OCI-LY7 (cell line): ENCODE measurements at regions not wholly inside any gene's neighbourhood (a gene's known extent, or its start where the extent isn't known, plus 50 kb on each side); places are given as distances from the start of the nearest gene placed in this dataset.

ENCODE experiments used
- BruUV-seq: library from RNA; stranded (reverse); fragments of 400-500 nt; replicated peaks from 2 replicates; lab custom pipeline; 2021; lab: Mats Ljungman, UMichigan
- CTCF ChIA-PET: fragments of 300-600 bp; sonication (Branson Sonifier 250); formaldehyde crosslinking; loops from one replicate; lab custom pipeline; 2022; ENCODE audit warnings: antibody characterized with exemption; ENCODE audit not compliant: unreplicated experiment; lab: Charles Lee
- POLR2A ChIA-PET: fragments of 300-600 bp; sonication (Branson Sonifier 250); formaldehyde crosslinking; loops from one replicate; lab custom pipeline; 2022; ENCODE audit warnings: antibody characterized with exemption; lab: Charles Lee
- DNase-seq: peaks from one replicate; pipeline ENCODE4 v3.0.0-alpha.2; 2015; ENCODE audit warnings: low spot score
- H2AFZ ChIP-seq: fragments of 200-600 bp; sonication (generic), shearing (Covaris generic); 2 replicates; pipeline ENCODE4 v1.6.1; 2014; ENCODE audit warnings: mild to moderate bottlenecking, antibody characterized with exemption, low read length, moderate library complexity
- H3K27ac ChIP-seq: fragments of 200-600 bp; sonication (generic); 2 replicates; pipeline ENCODE4 v1.5.1; 2014; ENCODE audit warnings: mixed run types, low read depth, mild to moderate bottlenecking, moderate library complexity, low read length, inconsistent platforms; ENCODE audit not compliant: poor library complexity, severe bottlenecking
- H3K36me3 ChIP-seq: fragments of 200-600 bp; sonication (generic); 2 replicates; pipeline ENCODE4 v1.6.1; 2014; ENCODE audit warnings: mild to moderate bottlenecking, antibody characterized with exemption, low read length, moderate library complexity, mixed read lengths; ENCODE audit not compliant: insufficient read depth
- H3K4me1 ChIP-seq: fragments of 200-600 bp; sonication (generic); 2 replicates; pipeline ENCODE4 v1.5.1; 2014; ENCODE audit warnings: mild to moderate bottlenecking, low read length; ENCODE audit not compliant: insufficient read depth, poor library complexity, severe bottlenecking
- H3K4me2 ChIP-seq: fragments of 200-600 bp; sonication (generic); 2 replicates; pipeline ENCODE4 v1.6.1; 2014; ENCODE audit warnings: mild to moderate bottlenecking, low read length
- H3K4me3 ChIP-seq: fragments of 200-600 bp; sonication (generic); 2 replicates; pipeline ENCODE4 v1.5.1; 2014; ENCODE audit warnings: mild to moderate bottlenecking, low read depth, low read length; ENCODE audit not compliant: poor library complexity, severe bottlenecking
- H3K79me2 ChIP-seq: fragments of 200-600 bp; sonication (generic); 2 replicates; pipeline ENCODE4 v1.6.1; 2016; ENCODE audit warnings: low read depth, mild to moderate bottlenecking, low read length, moderate library complexity, mixed read lengths; ENCODE audit not compliant: insufficient read depth
- H3K9me2 ChIP-seq: fragments of 200-600 bp; sonication (generic); 2 replicates; pipeline ENCODE4 v1.6.1; 2016; ENCODE audit warnings: mild to moderate bottlenecking, low read length, mixed read lengths; ENCODE audit not compliant: insufficient read depth
- H3K9me3 ChIP-seq: fragments of 200-600 bp; sonication (generic); 2 replicates; pipeline ENCODE4 v1.6.1; 2014; ENCODE audit warnings: mild to moderate bottlenecking, mixed run types, low read length, mixed read lengths
- H4K20me1 ChIP-seq: fragments of 200-600 bp; sonication (generic); 2 replicates; pipeline ENCODE4 v1.6.1; 2014; ENCODE audit warnings: mild to moderate bottlenecking, antibody characterized with exemption, low read length, moderate library complexity, mixed read lengths; ENCODE audit not compliant: insufficient read depth
- EZH2phosphoT487 ChIP-seq: fragments of 200-600 bp; sonication (generic); IDR thresholded peaks from 2 replicates; pipeline ENCODE4 v1.6.1; 2018; ENCODE audit warnings: low read depth, borderline replicate concordance, mild to moderate bottlenecking, mixed run types, antibody characterized with exemption, low read length, moderate library complexity, mixed read lengths
- intact Hi-C: fragments of 100-400 bp; cut with micrococcal nuclease; formaldehyde crosslinking; loops from one replicate; pipeline ENCODE4 v1.10.0; 2022; ENCODE audit not compliant: unreplicated experiment
- TF ChIP-seq, protein P1 (sequence below): fragments of 200-600 bp; sonication (generic); conservative IDR thresholded peaks from 2 replicates; pipeline ENCODE4 v1.5.1; 2014; ENCODE audit warnings: mild to moderate bottlenecking, antibody characterized with exemption, low read length, moderate library complexity, mixed read lengths

DNA sequence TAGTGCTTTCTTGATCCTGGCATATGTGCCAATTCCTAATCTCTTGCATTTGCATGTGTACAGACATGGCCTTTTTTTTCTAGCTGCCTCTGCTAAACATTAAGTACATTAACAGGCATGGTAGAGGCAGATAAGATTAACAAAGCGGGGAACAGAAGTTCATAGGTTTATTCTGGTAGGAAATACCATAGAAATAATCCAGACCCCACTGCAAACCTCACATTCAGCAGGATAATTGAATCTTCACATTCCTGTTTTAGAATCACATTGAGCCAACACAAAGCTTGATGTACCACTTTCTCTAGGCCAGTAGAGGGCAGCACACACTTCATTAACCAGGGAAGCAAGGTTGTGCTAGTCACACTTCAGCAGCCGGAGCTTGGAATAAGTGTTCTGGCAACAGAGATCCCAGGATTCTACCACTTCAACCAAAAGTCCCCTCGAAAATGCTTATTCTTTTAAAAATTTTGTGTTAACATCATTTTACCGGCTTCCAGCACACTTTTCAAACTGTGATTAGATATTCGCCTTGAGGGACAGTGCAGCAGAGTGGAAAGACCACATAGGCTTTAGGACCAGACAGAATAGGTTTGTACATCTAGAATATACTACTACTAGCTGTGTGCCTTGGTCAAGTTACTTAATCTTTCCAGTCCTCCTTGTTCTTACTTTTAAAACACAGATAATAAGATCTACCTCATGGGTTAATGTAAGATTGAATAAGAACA lies 420.2 kb upstream of the CHST9 start:
- peak; percentile 57 for DNase-seq
- Histone ChIP-seq H4K20me1 (no peaks in the 10 kb centered on the region), H3K4me1 (no peaks in the 10 kb centered on the region), H3K36me3 (no peaks in the 10 kb centered on the region), H3K9me3 (no peaks in the 10 kb centered on the region), H3K9me2 (no peaks in the 10 kb centered on the region), H3K79me2 (no peaks in the 10 kb centered on the region), H3K4me3 (no peak overlapping the region), H3K4me2 (no peak overlapping the region), H2AFZ (no peak overlapping the region), H3K27ac (no peak overlapping the region)
- ChIA-PET POLR2A (interaction anchor here (1.1 kb wide), 1 partner anchor 10 kb away, joined by 3 read pairs; no protein-coding TSS in a partner anchor), CTCF (no interaction called here)
- intact Hi-C loops: loop anchor here (10.0 kb wide), 3 partner anchors 150 to 800 kb away; no protein-coding TSS in a partner anchor
- TF ChIP-seq, protein P1, sequence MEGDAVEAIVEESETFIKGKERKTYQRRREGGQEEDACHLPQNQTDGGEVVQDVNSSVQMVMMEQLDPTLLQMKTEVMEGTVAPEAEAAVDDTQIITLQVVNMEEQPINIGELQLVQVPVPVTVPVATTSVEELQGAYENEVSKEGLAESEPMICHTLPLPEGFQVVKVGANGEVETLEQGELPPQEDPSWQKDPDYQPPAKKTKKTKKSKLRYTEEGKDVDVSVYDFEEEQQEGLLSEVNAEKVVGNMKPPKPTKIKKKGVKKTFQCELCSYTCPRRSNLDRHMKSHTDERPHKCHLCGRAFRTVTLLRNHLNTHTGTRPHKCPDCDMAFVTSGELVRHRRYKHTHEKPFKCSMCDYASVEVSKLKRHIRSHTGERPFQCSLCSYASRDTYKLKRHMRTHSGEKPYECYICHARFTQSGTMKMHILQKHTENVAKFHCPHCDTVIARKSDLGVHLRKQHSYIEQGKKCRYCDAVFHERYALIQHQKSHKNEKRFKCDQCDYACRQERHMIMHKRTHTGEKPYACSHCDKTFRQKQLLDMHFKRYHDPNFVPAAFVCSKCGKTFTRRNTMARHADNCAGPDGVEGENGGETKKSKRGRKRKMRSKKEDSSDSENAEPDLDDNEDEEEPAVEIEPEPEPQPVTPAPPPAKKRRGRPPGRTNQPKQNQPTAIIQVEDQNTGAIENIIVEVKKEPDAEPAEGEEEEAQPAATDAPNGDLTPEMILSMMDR: peak; percentile 89
- TF ChIP-seq EZH2phosphoT487: no peak
- BruUV-seq: no TSS peak

DNA sequence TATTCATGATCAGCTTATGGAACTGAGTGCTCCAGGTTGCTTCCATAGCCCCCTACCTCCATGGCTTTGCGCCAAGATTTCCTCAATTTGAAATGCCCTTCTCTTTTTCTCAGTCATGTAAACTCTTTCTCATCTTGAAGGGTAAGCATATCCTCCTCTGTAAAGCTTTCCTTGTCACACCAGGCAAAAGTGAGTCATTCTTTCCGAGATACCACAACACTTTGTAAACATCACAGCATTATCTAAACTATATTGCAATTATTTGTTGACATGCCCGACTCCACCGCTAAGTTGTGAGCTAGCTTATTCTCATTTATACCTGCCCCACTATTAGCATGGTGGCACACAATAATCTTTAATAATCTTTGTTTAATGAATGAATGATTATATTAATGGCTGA lies 419.5 kb upstream of the CHST9 start:
- CTCF ChIA-PET: no interaction called here
- intact Hi-C loops: loop anchor here (5.0 to 10.0 kb wide), 4 partner anchors 150 to 800 kb away; no protein-coding TSS in a partner anchor
- no TSS peak for BruUV-seq
- H3K4me2 ChIP-seq: no peak overlapping the region
- H3K4me1 ChIP-seq: no peaks in the 10 kb centered on the region
- H3K27ac ChIP-seq: no peak overlapping the region
- TF ChIP-seq, protein P1: no peak
- TF ChIP-seq EZH2phosphoT487: no peak
- no peak overlapping the region for H2AFZ ChIP-seq
- H3K36me3 ChIP-seq: no peaks in the 10 kb centered on the region
- no peak for DNase-seq
- no peak overlapping the region for H3K4me3 ChIP-seq
- no peaks in the 10 kb centered on the region for H3K79me2 ChIP-seq
- H4K20me1 ChIP-seq: no peaks in the 10 kb centered on the region
- H3K9me3 ChIP-seq: no peaks in the 10 kb centered on the region
- H3K9me2 ChIP-seq: no peaks in the 10 kb centered on the region
- POLR2A ChIA-PET: interaction anchor here (0.6 kb wide), 1 partner anchor 20 kb away, joined by 4 read pairs; no protein-coding TSS in a partner anchor

GRCh38 chr18:27602092-27602491 lies 417.0 kb upstream of the CHST9 start:
- TF ChIP-seq, protein P1: no peak
- TF ChIP-seq EZH2phosphoT487: no peak
- no peak overlapping the region for H2AFZ ChIP-seq
- CTCF ChIA-PET: no interaction called here
- H3K36me3 ChIP-seq: no peaks in the 10 kb centered on the region
- no peaks in the 10 kb centered on the region for H3K9me3 ChIP-seq
- no peaks in the 10 kb centered on the region for H3K9me2 ChIP-seq
- no peak for DNase-seq
- H3K4me3 ChIP-seq: no peak overlapping the region
- no TSS peak for BruUV-seq
- no peaks in the 10 kb centered on the region for H3K4me1 ChIP-seq
- no peaks in the 10 kb centered on the region for H3K79me2 ChIP-seq
- no peak overlapping the region for H3K4me2 ChIP-seq
- H3K27ac ChIP-seq: no peak overlapping the region
- H4K20me1 ChIP-seq: no peaks in the 10 kb centered on the region
- intact Hi-C loops: loop anchor here (5.0 to 10.0 kb wide), 4 partner anchors 153 to 797 kb away; no protein-coding TSS in a partner anchor
- POLR2A ChIA-PET: interaction anchor here (1.1 to 1.3 kb wide), 2 partner anchors 8 to 13 kb away, joined by 3 read pairs; no protein-coding TSS in a partner anchor
